ENCODE measurements at regions not wholly inside any gene's neighbourhood (a gene's known extent, or its start where the extent isn't known, plus 50 kb on each side); places are given as distances from the start of the nearest gene placed in this dataset.

GRCh38 chr4:97142410-97142809 is 1000.9 kb downstream of the STPG2 start:
- TF ChIP-seq CTCF (conservative IDR thresholded peaks at IDR 0.05; ENCODE audit: low read length): no peak
- no peak for TF ChIP-seq EZH2phosphoT487 (IDR thresholded peaks at IDR 0.05; ENCODE audit: borderline replicate concordance)
